C4-2B (cell line): ENCODE measurements at regions not wholly inside any gene's neighbourhood (a gene's known extent, or its start where the extent isn't known, plus 50 kb on each side); places are given as distances from the start of the nearest gene placed in this dataset.

Experiments used
- ZFX ChIP-seq: fragments of 450-650 bp; IDR thresholded peaks from 2 replicates; pipeline ENCODE4 v1.6.1; 2017
- TF ChIP-seq, protein P1 (sequence below): fragments of 450-650 bp; conservative IDR thresholded peaks from 2 replicates; pipeline ENCODE4 v1.5.1; 2017; ENCODE audit warnings: mild to moderate bottlenecking

DNA sequence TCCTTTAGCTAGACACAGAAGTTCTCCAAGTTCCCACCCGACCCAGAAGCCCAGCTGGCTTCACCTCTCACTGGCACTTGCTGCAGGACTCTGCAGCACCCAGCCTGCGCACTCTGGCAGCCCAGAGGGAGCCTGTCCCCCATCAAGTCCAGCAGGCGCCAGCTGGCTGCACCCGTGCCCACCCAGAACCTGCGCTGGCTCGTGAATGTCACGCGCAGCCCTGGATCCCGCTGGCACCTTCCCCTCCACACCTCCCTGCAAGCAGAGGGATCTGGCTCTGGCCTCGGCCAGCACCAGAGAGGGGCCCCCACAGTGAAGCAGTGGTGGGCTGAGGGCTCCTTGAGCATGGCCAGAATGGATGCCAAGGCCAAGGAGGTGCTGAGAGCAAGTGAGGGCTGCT lies 187.6 kb upstream of the HAND2 start:
- TF ChIP-seq, protein P1, sequence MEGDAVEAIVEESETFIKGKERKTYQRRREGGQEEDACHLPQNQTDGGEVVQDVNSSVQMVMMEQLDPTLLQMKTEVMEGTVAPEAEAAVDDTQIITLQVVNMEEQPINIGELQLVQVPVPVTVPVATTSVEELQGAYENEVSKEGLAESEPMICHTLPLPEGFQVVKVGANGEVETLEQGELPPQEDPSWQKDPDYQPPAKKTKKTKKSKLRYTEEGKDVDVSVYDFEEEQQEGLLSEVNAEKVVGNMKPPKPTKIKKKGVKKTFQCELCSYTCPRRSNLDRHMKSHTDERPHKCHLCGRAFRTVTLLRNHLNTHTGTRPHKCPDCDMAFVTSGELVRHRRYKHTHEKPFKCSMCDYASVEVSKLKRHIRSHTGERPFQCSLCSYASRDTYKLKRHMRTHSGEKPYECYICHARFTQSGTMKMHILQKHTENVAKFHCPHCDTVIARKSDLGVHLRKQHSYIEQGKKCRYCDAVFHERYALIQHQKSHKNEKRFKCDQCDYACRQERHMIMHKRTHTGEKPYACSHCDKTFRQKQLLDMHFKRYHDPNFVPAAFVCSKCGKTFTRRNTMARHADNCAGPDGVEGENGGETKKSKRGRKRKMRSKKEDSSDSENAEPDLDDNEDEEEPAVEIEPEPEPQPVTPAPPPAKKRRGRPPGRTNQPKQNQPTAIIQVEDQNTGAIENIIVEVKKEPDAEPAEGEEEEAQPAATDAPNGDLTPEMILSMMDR = no peak
- no peak for TF ChIP-seq ZFX
